SK-N-MC (cell line): ENCODE measurements at regions not wholly inside any gene's neighbourhood (a gene's known extent, or its start where the extent isn't known, plus 50 kb on each side); places are given as distances from the start of the nearest gene placed in this dataset.

ENCODE experiments used
- DNase-seq: peaks from one replicate; pipeline ENCODE4 v3.0.0-alpha.2; 2011; ENCODE audit warnings: low read depth, low spot score
- H3K27ac ChIP-seq: fragments of 200-600 bp; sonication (generic); 2 replicates; pipeline ENCODE4 v1.5.1; 2016; ENCODE audit warnings: mixed run types
- H3K36me3 ChIP-seq: fragments of 200-600 bp; sonication (generic); 2 replicates; pipeline ENCODE4 v1.6.1; 2017; ENCODE audit warnings: antibody characterized with exemption, low read length, mixed read lengths; ENCODE audit not compliant: insufficient read depth
- H3K4me3 ChIP-seq: fragments of 200-600 bp; sonication (generic); 2 replicates; pipeline ENCODE4 v1.5.1; 2016
- H3K9ac ChIP-seq: fragments of 200-600 bp; sonication (generic); 2 replicates; pipeline ENCODE4 v1.8.0; 2017; ENCODE audit warnings: mixed run types, mixed read lengths; ENCODE audit not compliant: insufficient read length
- H3K9me3 ChIP-seq: fragments of 200-600 bp; sonication (generic); 2 replicates; pipeline ENCODE4 v1.6.1; 2017; ENCODE audit warnings: low read depth, mild to moderate bottlenecking, antibody characterized with exemption, low read length, moderate library complexity, mixed read lengths
- EZH2 ChIP-seq: fragments of 200-600 bp; sonication (generic); IDR thresholded peaks from one replicate; pipeline ENCODE4 v1.6.1; 2017; ENCODE audit warnings: antibody characterized with exemption
- FOXP2 ChIP-seq: optimal IDR thresholded peaks from 2 replicates; pipeline ENCODE3; 2011; ENCODE audit warnings: mild to moderate bottlenecking, moderate library complexity; ENCODE audit not compliant: insufficient read depth; ENCODE audit errors: extremely low read length, control extremely low read depth
- POLR2AphosphoS5 ChIP-seq: IDR thresholded peaks from 2 replicates; pipeline ENCODE4 v1.6.1; 2012; ENCODE audit warnings: mild to moderate bottlenecking, low read depth, low read length, borderline replicate concordance

- DNase-seq, result no peak
- TF ChIP-seq EZH2 (no peak), POLR2AphosphoS5 (no peak), FOXP2 (no peak)
- no peak overlapping the region for H3K9ac ChIP-seq
- no peak overlapping the region for H3K4me3 ChIP-seq
- H3K36me3 ChIP-seq, result no peaks in the 10 kb centered on the region
- H3K27ac ChIP-seq, result no peak overlapping the region
- no peaks in the 10 kb centered on the region for H3K9me3 ChIP-seq
Measured at GRCh38 chr4:57205580-57205979, 95.4 kb upstream of the IGFBP7 start.

GRCh38 chr4:57200799-57201327 is 90.7 kb upstream of the IGFBP7 start:
- Histone ChIP-seq H3K9me3 (no peaks in the 10 kb centered on the region), H3K4me3 (no peak overlapping the region), H3K9ac (no peak overlapping the region), H3K36me3 (no peaks in the 10 kb centered on the region), H3K27ac (no peak overlapping the region)
- TF ChIP-seq POLR2AphosphoS5, result no peak
- no peak for TF ChIP-seq FOXP2
- no peak for TF ChIP-seq EZH2
- no peak for DNase-seq

GRCh38 chr4:57199267-57199666 is 89.1 kb upstream of the IGFBP7 start:
- Histone ChIP-seq H3K27ac (no peak overlapping the region), H3K4me3 (no peak overlapping the region), H3K9ac (no peak overlapping the region), H3K9me3 (no peaks in the 10 kb centered on the region), H3K36me3 (no peaks in the 10 kb centered on the region)
- no peak for TF ChIP-seq EZH2
- no peak for TF ChIP-seq FOXP2
- no peak for TF ChIP-seq POLR2AphosphoS5
- no peak for DNase-seq

- Histone ChIP-seq H3K27ac (no peak overlapping the region), H3K9me3 (no peaks in the 10 kb centered on the region), H3K4me3 (no peak overlapping the region), H3K9ac (no peak overlapping the region), H3K36me3 (no peaks in the 10 kb centered on the region)
- DNase-seq, result no peak
- TF ChIP-seq POLR2AphosphoS5 (no peak), EZH2 (no peak), FOXP2 (no peak)
Measured at GRCh38 chr4:57195622-57196021, 85.4 kb upstream of the IGFBP7 start.

DNA sequence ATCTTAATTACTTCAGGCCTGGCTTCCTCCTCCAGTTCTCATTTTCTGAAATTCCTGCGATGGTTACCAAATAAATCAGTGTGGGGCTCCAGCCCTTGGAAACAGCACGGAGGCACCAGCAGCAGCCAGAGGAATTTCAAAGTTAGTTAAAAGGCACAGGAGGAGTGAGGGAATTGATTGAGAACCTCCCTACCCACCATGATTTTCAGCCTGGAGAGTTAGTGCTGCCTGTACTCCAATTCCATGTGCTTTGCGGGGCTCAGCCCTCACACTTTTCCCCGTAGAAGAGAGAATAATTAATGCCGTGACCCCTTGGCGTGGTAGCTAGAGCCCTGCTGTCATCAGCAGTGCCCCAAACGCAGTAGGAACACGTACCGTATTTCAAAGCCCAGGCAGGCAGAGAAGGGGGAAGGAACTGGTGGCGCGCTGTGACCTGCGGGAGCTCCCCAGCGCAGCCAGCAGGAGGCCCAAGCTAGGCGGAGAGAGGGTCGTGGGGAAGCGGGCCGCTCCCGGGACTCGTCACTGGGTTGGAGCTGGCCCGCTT is 84.0 kb upstream of the IGFBP7 start:
- DNase-seq, result no peak
- TF ChIP-seq EZH2 (no peak), FOXP2 (no peak), POLR2AphosphoS5 (no peak)
- H3K9me3 ChIP-seq, result no peaks in the 10 kb centered on the region
- no peak overlapping the region for H3K27ac ChIP-seq
- no peak overlapping the region for H3K4me3 ChIP-seq
- no peak overlapping the region for H3K9ac ChIP-seq
- H3K36me3 ChIP-seq, result no peaks in the 10 kb centered on the region

- DNase-seq, result no peak
- Histone ChIP-seq H3K9me3 (no peaks in the 10 kb centered on the region), H3K9ac (no peak overlapping the region), H3K36me3 (no peaks in the 10 kb centered on the region), H3K27ac (no peak overlapping the region), H3K4me3 (no peak overlapping the region)
- TF ChIP-seq POLR2AphosphoS5 (no peak), EZH2 (no peak)
Measured at GRCh38 chr4:57193209-57193810, 83.1 kb upstream of the IGFBP7 start.

DNA sequence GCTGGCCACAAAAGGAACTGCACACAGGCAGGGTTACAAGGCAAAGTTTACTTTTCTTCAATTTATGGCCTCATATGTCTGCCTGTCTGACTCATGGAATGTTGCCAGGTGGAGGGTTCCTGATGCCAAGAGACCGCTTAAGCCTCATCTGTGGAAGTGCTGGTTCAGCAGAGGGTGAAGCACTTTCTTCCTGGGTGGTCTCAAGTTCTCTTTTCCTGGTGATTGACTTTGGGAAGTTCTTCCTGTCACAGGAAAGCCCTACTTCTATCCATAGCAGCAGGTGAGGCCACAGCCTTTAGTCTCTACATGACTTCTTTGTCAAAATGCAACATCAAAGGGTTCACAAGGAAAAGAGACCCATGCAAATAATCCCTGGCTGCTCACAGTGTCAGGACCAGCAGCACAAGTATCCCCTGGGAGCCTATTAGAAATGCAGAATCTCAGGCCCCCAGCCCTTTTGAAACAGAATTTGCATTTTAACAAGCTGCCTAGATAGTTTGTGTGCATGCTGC is 81.4 kb upstream of the IGFBP7 start:
- peak overlapping the region; percentile 31 for H3K4me3 ChIP-seq

DNA sequence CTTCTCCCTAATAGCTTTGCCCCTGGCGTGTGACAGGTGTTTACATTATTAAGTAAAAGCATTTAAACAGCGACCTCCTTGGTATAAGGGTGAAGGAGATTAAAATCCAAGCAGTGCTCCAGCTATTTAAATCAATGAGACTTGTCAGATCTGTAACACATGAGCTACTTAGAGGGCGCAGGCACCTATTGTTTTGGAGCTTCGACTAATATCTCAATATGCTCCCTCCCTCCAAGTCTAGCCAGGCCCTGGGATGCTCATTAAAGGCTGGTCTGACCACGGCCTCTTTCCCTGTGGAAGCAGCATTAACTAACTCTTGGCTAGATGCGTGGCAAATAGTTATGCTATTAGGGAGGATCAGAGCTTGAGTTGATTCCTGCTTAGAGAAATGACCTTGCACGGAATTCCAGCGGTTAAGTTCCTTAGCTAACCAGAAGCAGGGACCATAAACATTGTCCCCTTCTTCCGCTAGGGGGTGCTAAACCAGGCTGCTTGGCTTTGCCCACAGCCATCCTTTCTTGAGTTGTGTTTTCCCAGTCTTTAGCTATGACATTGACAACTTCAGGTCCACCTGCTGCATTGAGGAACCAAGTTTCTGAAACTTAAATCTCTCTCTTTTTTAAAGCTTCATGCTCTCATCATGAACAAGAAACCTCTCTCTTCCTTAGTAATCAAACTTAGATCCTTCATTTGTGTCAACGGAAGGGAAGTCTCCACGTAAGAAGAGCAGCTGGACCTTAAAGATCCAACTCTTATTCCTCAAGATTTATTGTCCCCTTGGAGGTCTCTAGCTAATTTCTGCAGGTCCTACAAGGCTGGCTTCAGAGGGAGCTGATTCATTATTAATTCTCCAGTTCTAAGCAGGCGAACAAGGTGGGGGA is 80.7 kb upstream of the IGFBP7 start:
- no peak overlapping the region; the same call in 1 of the 2 replicates for H3K27ac ChIP-seq
- H3K36me3 ChIP-seq, result no peaks in the 10 kb centered on the region
- no peak for TF ChIP-seq POLR2AphosphoS5
- no peak for TF ChIP-seq FOXP2
- TF ChIP-seq EZH2, result no peak
- H3K9ac ChIP-seq, result no peak overlapping the region
- no peak overlapping the region for H3K4me3 ChIP-seq
- H3K9me3 ChIP-seq, result no peaks in the 10 kb centered on the region
- DNase-seq, result peak; percentile 37

More for the DNA sequence above, 81.4 kb upstream of the IGFBP7 start:
- TF ChIP-seq POLR2AphosphoS5 (no peak), FOXP2 (no peak), EZH2 (no peak)
- peak; percentile 83 for DNase-seq
- no peak overlapping the region for H3K9ac ChIP-seq
- H3K27ac ChIP-seq, result no peak overlapping the region; the same call in 1 of the 2 replicates
- H3K36me3 ChIP-seq, result no peaks in the 10 kb centered on the region
- no peaks in the 10 kb centered on the region for H3K9me3 ChIP-seq
